SJCRH30 (cell line): ENCODE measurements at regions not wholly inside any gene's neighbourhood (a gene's known extent, or its start where the extent isn't known, plus 50 kb on each side); places are given as distances from the start of the nearest gene placed in this dataset.

Source experiments
- DNase-seq, 2 experiments: peaks; one replicate each; pipeline ENCODE4 v3.0.0-alpha.2; 2015 to 2020
- H3K27ac ChIP-seq: fragments of 250-450 bp; sonication (Bioruptor Pico); 2 replicates; pipeline ENCODE4 v1.5.1; 2020; ENCODE audit warnings: mild to moderate bottlenecking, moderate library complexity
- H3K27me3 ChIP-seq: fragments of 250-450 bp; sonication (Bioruptor Pico); 2 replicates; pipeline ENCODE4 v1.5.1; 2020; ENCODE audit warnings: mild to moderate bottlenecking, moderate library complexity
- H3K36me3 ChIP-seq: fragments of 250-450 bp; sonication (Bioruptor Pico); 2 replicates; pipeline ENCODE4 v1.5.1; 2020; ENCODE audit warnings: mild to moderate bottlenecking, moderate library complexity
- H3K4me1 ChIP-seq: fragments of 250-450 bp; sonication (Bioruptor Pico); 2 replicates; pipeline ENCODE4 v1.5.1; 2020; ENCODE audit warnings: mild to moderate bottlenecking, moderate library complexity
- H3K4me3 ChIP-seq: fragments of 250-450 bp; sonication (Bioruptor Pico); 2 replicates; pipeline ENCODE4 v1.5.1; 2020; ENCODE audit warnings: mild to moderate bottlenecking, moderate library complexity
- H3K9me3 ChIP-seq: fragments of 250-450 bp; sonication (Bioruptor Pico); replicated peaks from 2 replicates; pipeline ENCODE4 v1.5.1; 2020; ENCODE audit warnings: mild to moderate bottlenecking, moderate library complexity

- DNase-seq, result peak; percentile 75 to 90
- no peaks in the 10 kb centered on the region for H3K36me3 ChIP-seq
- peaks cover 44% of the 10 kb centered on the region for H3K4me1 ChIP-seq
- no peak overlapping the region for H3K27ac ChIP-seq
- peaks cover 5% of the 10 kb centered on the region; the same call in 1 of the 2 replicates for H3K9me3 ChIP-seq
- no peaks in the 10 kb centered on the region for H3K27me3 ChIP-seq
- H3K4me3 ChIP-seq, result no peak overlapping the region
These were observed 746.5 kb upstream of the ZNF608 start for GRCh38 chr5:125492977-125493376.

- Histone ChIP-seq H3K27ac (no peak overlapping the region), H3K9me3 (peaks cover 3% of the 10 kb centered on the region; the same call in 1 of the 2 replicates), H3K36me3 (no peaks in the 10 kb centered on the region), H3K4me3 (no peak overlapping the region), H3K4me1 (peaks cover 54% of the 10 kb centered on the region), H3K27me3 (no peaks in the 10 kb centered on the region)
- DNase-seq, result no peak
These were observed 750.0 kb upstream of the ZNF608 start for GRCh38 chr5:125496393-125496792.

- H3K27ac ChIP-seq, result peak overlapping the region; percentile 41
- peaks cover 3% of the 10 kb centered on the region; the same call in 1 of the 2 replicates for H3K9me3 ChIP-seq
- H3K36me3 ChIP-seq, result no peaks in the 10 kb centered on the region
- DNase-seq, result peak; percentile 16 to 64
- H3K4me3 ChIP-seq, result no peak overlapping the region
- peaks cover 54% of the 10 kb centered on the region for H3K4me1 ChIP-seq
- no peaks in the 10 kb centered on the region for H3K27me3 ChIP-seq
These were observed 751.2 kb upstream of the ZNF608 start for GRCh38 chr5:125497651-125498050.

- Histone ChIP-seq H3K9me3 (no peaks in the 10 kb centered on the region), H3K36me3 (no peaks in the 10 kb centered on the region), H3K4me1 (peaks cover 48% of the 10 kb centered on the region), H3K27me3 (no peaks in the 10 kb centered on the region), H3K4me3 (no peak overlapping the region), H3K27ac (peak overlapping the region; percentile 8; the same call in 1 of the 2 replicates)
- DNase-seq, result peak in 1 of 2 experiments; percentile 50
These were observed 753.3 kb upstream of the ZNF608 start for GRCh38 chr5:125499636-125500332.

GRCh38 chr5:125501396-125501795, 755.0 kb upstream of the ZNF608 start:
- Histone ChIP-seq H3K4me1 (peaks cover 48% of the 10 kb centered on the region), H3K27me3 (no peaks in the 10 kb centered on the region), H3K9me3 (no peaks in the 10 kb centered on the region), H3K27ac (peak overlapping the region; percentile 52), H3K36me3 (no peaks in the 10 kb centered on the region), H3K4me3 (no peak overlapping the region)
- peak; percentile 45 to 83 for DNase-seq

GRCh38 chr5:125503946-125504345, 757.5 kb upstream of the ZNF608 start:
- H3K36me3 ChIP-seq, result no peaks in the 10 kb centered on the region
- no peak for DNase-seq
- no peak overlapping the region for H3K27ac ChIP-seq
- no peak overlapping the region for H3K4me3 ChIP-seq
- H3K27me3 ChIP-seq, result no peaks in the 10 kb centered on the region
- no peaks in the 10 kb centered on the region for H3K9me3 ChIP-seq
- H3K4me1 ChIP-seq, result peaks cover 32% of the 10 kb centered on the region

- H3K27ac ChIP-seq, result no peak overlapping the region
- H3K4me1 ChIP-seq, result peaks cover 20% of the 10 kb centered on the region
- no peaks in the 10 kb centered on the region for H3K36me3 ChIP-seq
- DNase-seq, result no peak
- H3K27me3 ChIP-seq, result no peaks in the 10 kb centered on the region
- H3K9me3 ChIP-seq, result no peaks in the 10 kb centered on the region
- no peak overlapping the region for H3K4me3 ChIP-seq
These were observed 758.7 kb upstream of the ZNF608 start for GRCh38 chr5:125505115-125505514.

GRCh38 chr5:125506124-125506523, 759.7 kb upstream of the ZNF608 start:
- H3K9me3 ChIP-seq, result no peaks in the 10 kb centered on the region
- H3K4me1 ChIP-seq, result peaks cover 10% of the 10 kb centered on the region

GRCh38 chr5:125508225-125508624, 761.8 kb upstream of the ZNF608 start:
- Histone ChIP-seq H3K4me3 (no peak overlapping the region), H3K9me3 (no peaks in the 10 kb centered on the region), H3K4me1 (no peaks in the 10 kb centered on the region), H3K27ac (no peak overlapping the region), H3K27me3 (no peaks in the 10 kb centered on the region), H3K36me3 (no peaks in the 10 kb centered on the region)
- DNase-seq, result no peak

More at GRCh38 chr5:125506124-125506523, 759.7 kb upstream of the ZNF608 start:
- H3K4me3 ChIP-seq, result no peak overlapping the region
- H3K36me3 ChIP-seq, result no peaks in the 10 kb centered on the region
- peak; percentile 19 to 58 for DNase-seq
- no peaks in the 10 kb centered on the region for H3K27me3 ChIP-seq
- no peak overlapping the region; the same call in 1 of the 2 replicates for H3K27ac ChIP-seq

GRCh38 chr5:125510651-125511050, 764.2 kb upstream of the ZNF608 start:
- H3K4me1 ChIP-seq, result no peaks in the 10 kb centered on the region
- DNase-seq, result no peak
- H3K27ac ChIP-seq, result no peak overlapping the region
- no peaks in the 10 kb centered on the region for H3K27me3 ChIP-seq
- H3K4me3 ChIP-seq, result no peak overlapping the region
- no peaks in the 10 kb centered on the region for H3K9me3 ChIP-seq
- H3K36me3 ChIP-seq, result no peaks in the 10 kb centered on the region

- H3K36me3 ChIP-seq, result no peaks in the 10 kb centered on the region
- no peaks in the 10 kb centered on the region for H3K27me3 ChIP-seq
- no peak overlapping the region for H3K4me3 ChIP-seq
- H3K9me3 ChIP-seq, result no peaks in the 10 kb centered on the region
- H3K4me1 ChIP-seq, result no peaks in the 10 kb centered on the region
- no peak for DNase-seq
- no peak overlapping the region for H3K27ac ChIP-seq
These were observed 771.6 kb upstream of the ZNF608 start for GRCh38 chr5:125517973-125518550.

GRCh38 chr5:125521289-125521688, 774.9 kb upstream of the ZNF608 start:
- Histone ChIP-seq H3K36me3 (no peaks in the 10 kb centered on the region), H3K4me1 (no peaks in the 10 kb centered on the region), H3K27ac (no peak overlapping the region), H3K9me3 (0 out of 2 replicates have a peak, but pooled peaks cover 3% of the 10 kb centered on the region), H3K4me3 (no peak overlapping the region), H3K27me3 (no peaks in the 10 kb centered on the region)
- no peak for DNase-seq

- DNase-seq, result no peak
- no peak overlapping the region for H3K27ac ChIP-seq
- H3K4me1 ChIP-seq, result peaks cover 10% of the 10 kb centered on the region
- H3K27me3 ChIP-seq, result no peaks in the 10 kb centered on the region
- H3K4me3 ChIP-seq, result no peak overlapping the region
- no peaks in the 10 kb centered on the region for H3K36me3 ChIP-seq
- H3K9me3 ChIP-seq, result 0 out of 2 replicates have a peak, but pooled peaks cover 3% of the 10 kb centered on the region
These were observed 778.9 kb upstream of the ZNF608 start for GRCh38 chr5:125525356-125525755.

GRCh38 chr5:125526966-125527365, 780.5 kb upstream of the ZNF608 start:
- Histone ChIP-seq H3K4me3 (no peak overlapping the region), H3K27ac (no peak overlapping the region), H3K9me3 (0 out of 2 replicates have a peak, but pooled peaks cover 3% of the 10 kb centered on the region), H3K27me3 (no peaks in the 10 kb centered on the region), H3K4me1 (peaks cover 10% of the 10 kb centered on the region), H3K36me3 (no peaks in the 10 kb centered on the region)
- DNase-seq, result no peak

GRCh38 chr5:125528881-125529280, 782.4 kb upstream of the ZNF608 start:
- peaks cover 10% of the 10 kb centered on the region for H3K4me1 ChIP-seq
- peak in 1 of 2 experiments; percentile 42 for DNase-seq

More at GRCh38 chr5:125528881-125529280, 782.4 kb upstream of the ZNF608 start:
- Histone ChIP-seq H3K4me3 (no peak overlapping the region), H3K27ac (no peak overlapping the region), H3K36me3 (no peaks in the 10 kb centered on the region), H3K27me3 (no peaks in the 10 kb centered on the region), H3K9me3 (0 out of 2 replicates have a peak, but pooled peaks cover 3% of the 10 kb centered on the region)
